HG02571 (cell line): ENCODE measurements at regions not wholly inside any gene's neighbourhood (a gene's known extent, or its start where the extent isn't known, plus 50 kb on each side); places are given as distances from the start of the nearest gene placed in this dataset.
A peak's percentile ranks its signal among the peaks of the same experiment; 100 is the strongest.
"Not testable (repeated sequence)": the region's sequence is repeated elsewhere in the genome, so short reads cannot be mapped to it uniquely, and the experiment has no call there.

Experiments used
- ATAC-seq: cut with Tn5 transposase; IDR thresholded peaks from one replicate; pipeline ENCODE4 v1.9.1; 2021; ENCODE audit warnings: mild to moderate bottlenecking, moderate library complexity; ENCODE audit not compliant: unreplicated experiment

DNA sequence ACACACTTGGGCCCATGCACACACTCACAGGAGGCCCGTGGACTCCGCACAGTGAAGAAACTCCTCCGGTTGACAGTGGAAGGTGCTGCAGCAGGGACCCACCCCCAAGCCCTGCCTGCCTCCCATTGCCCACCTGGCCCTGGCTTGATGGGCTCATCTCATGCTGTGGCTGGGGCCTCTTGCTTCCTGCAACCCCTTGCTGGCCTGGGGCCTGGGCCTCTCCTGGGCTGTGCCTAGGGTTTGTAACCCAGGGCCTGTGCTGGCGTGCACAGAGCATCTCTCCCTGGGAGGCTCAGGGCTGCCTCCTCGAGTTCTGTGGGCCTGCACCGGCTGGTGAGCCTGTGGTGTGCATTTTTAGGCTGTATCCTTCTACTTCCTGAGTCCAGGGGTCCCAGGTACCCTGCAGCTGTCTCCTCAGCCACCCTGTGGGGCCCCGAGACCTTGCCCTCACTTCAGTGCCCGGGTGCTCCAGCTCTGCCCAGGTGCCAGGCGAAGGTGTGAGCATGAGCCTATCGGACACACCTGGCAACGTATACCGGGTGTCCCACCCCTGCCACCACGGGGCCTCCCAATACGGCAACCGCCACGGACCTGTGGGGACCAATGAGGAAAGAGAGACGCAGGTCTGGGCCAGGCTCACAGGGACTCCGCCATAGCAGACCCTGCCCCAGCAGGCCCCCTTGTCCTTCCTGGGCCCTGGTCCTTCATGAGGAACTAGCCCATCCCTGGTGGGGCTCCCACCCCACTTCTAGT lies 158.3 kb upstream of the POTEB2 start:
- not testable (repeated sequence) for ATAC-seq

DNA sequence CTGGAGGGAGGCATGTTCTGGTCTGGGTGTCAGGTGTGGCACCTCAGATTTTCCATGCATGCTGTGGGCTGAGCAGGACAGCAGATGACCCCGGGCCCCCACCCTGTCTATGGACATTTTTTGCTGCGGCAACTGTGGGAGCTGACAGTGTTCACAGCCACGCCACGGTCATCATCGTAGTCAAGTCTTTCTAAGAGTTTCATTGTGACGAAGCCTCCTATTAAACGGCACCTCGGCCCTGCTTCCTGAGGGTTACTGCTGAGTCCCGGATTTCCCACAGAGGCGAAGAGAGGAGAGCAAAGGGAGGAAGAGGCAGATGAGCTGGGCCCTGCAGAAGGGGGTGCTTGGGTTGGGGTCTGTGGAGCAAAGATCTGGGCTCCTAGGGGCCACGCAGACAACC lies 152.1 kb upstream of the POTEB2 start:
- not testable (repeated sequence) for ATAC-seq

DNA sequence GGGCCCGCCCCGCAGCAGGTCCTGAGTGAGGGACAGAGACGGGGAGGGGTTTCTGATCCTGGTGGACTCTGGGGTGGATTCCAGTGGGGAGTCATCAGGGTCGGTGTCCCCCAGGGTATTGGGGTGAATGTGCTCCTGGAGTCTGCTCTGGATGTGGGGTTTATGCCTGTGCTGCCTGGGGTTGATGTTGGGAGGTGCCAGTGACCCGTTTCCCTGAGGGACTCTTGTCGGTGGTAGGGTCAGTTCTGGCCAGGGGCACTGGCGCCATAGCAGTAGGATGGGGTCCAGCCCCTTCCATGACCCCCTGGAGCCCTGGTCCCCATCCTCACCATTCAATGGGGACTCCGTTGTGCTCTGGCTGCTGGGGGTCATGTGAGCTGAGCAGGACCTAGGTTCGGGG lies 151.2 kb upstream of the POTEB2 start:
- ATAC-seq = not testable (repeated sequence)

DNA sequence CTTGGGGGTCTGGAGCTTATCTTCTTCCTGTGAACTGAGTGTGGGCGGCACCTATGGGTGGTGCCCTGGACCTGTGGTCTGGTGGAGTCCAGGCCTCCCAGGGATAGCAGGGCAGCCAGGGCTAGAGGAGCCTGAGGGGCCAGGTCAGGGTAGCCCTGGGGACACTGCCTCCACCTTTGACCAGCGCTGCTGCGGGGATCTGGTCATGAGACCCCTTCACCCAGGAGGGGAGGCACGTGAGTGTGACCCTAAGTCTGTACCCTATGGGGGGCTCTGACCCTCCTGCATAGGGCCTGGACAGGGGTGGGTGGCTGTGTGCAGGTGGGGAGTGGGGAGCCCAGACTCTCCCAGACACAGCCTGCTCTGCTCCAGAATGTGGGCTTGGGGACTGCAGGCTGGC lies 150.5 kb upstream of the POTEB2 start:
- not testable (repeated sequence) for ATAC-seq

DNA sequence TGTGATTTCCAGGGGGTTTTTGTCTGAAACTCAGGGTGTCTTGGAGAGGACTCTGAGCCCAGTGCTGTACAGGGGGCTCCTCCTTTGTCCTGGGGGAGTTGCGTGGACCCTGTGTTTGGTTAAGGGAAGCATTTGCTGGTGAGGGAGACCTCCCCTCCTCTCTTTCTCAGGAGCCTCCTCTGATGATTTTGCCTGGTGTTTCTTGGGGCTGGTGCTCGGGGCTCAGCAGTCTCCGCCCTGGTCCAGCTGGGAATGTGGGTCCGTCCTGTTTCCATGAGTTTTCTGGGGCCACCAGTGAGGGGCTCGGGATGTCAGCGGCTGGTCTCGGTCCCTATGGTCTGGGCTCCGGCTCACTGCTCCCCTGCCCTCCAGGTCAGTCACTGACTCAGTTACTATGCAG lies 149.1 kb upstream of the POTEB2 start:
- not testable (repeated sequence) for ATAC-seq

DNA sequence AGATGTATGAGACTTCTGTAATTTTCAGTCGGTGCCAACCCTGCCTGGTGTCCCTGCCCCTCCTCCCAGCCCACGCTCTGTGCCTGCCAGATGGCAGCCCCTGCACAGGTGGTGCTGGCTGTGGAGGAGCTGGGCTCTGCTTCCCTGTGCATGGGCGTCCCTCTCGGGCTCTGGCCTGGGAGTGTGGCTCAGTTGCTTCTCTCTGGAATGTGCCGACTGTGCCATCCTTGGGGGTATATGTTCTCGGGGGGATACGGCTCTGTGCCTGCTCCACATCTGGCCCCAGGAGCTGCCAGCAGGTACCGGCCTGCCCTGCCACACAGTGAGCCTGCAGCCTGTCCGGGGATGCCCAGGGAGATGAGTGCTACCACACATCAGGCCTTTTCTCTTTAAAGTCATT lies 147.2 kb upstream of the POTEB2 start:
- not testable (repeated sequence) for ATAC-seq

DNA sequence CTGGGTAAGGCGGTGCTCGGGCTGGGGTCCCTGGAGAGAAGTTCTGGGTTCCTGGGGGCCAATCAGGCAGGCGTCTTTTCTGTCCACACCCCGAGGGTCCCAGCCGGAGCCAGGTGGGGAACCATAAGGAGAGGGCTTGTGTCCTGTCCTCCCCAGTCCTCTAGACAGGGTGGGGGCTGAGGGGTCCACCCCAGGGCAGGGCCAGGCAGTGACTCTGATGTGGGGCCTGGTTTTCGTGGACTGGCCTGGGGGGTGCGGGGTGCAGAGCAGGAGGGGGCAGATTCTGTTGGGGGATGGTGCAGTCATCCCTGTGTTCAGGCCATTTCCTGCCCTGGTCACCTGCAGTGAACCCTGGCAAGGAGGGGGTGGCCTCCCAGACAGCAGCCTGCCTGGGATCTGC lies 143.5 kb upstream of the POTEB2 start:
- not testable (repeated sequence) for ATAC-seq

DNA sequence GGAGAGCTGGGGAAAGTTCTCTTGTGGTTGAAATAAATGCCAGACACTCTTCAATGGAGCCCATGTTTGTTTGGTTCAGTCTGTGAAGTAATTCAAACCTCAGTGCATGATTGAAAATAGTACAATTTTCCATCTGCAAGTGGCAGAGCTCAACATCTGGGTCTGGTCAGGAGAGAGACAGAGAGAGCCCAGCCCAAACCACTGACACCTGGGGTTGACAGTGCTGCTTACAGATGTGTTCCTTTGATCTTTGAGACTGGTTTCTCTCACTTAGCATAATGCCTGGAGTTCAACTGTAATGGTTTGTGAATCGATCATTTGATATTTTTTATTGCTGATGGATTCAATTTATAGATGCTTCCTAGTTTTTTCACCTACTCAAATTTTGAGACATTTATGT lies 137.3 kb upstream of the POTEB2 start:
- not testable (repeated sequence) for ATAC-seq

DNA sequence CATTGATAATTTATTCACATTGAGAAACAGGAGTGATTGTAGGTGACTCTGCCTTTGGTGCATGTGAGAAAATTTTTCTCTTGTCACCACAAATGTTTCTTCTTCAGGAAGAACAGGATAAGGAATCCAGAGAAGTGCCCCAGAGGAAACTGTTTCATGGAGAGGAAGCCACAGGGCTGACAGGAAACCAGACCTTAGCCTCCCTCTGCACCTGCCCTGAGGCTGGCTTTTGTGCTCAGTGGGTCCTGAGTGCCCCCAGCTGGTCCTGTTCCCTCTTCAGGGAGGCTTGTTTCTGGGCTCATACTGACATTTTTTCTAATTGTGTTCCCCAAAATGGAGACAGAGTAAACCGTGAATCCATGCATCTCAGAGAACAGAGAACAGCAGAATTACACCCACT lies 135.8 kb upstream of the POTEB2 start:
- not testable (repeated sequence) for ATAC-seq

DNA sequence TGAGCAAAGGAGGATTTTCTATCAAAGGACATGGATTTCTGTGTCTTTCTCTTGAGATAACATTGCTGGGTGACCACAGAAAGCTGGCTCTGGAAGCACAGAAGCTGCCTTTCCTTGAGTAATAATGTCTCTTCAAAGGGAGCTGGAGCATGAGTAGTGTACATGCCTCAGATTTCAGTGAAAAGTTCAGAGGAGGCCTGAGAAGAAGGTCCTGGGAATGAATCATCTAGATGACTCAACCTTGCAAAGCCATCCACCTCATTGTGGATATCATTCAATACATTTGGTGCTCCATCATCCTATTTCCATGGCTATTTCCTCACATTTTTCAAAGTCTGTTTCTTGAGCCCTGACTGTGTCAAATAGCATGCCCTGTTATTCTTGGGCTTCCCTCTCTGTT lies 125.6 kb upstream of the POTEB2 start:
- not testable (repeated sequence) for ATAC-seq

DNA sequence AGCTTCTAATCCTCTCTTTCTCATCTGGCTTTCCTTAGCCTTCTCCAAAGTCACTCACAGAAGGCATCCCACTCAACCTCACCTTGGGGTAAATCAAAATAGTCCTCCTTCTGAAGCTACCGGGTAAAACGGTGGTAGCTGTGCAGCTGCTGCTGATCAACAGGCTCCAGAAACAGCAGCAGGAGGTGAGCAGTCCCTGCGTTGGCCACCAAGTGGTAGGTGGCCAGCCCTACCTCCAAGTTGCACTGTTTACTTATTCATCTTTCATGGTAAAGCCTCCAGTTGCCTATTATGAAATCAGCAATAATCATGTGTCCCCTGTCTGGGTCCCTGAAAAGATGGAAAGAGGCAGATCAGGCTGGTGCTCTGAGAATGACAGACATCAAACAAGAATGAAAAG lies 125.1 kb upstream of the POTEB2 start:
- ATAC-seq = not testable (repeated sequence)

DNA sequence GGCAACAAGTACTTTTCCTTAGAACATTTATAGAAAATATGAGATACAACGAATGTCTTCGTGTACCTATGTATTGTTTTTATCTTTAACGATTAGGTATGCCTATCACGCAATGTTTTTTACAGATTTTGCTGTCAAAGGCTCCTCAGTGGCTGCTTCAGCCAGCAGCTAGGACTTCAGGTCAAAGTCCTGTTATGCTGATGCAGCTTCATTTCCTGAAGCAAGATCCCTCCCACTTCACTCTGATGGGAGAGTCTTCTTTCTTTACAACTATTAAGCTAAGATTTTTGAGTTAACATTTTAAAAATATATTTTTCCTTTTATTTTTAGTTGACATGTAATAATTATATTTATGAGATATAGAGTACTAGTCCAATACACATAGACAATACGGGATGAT lies 120.7 kb upstream of the POTEB2 start:
- ATAC-seq = not testable (repeated sequence)

DNA sequence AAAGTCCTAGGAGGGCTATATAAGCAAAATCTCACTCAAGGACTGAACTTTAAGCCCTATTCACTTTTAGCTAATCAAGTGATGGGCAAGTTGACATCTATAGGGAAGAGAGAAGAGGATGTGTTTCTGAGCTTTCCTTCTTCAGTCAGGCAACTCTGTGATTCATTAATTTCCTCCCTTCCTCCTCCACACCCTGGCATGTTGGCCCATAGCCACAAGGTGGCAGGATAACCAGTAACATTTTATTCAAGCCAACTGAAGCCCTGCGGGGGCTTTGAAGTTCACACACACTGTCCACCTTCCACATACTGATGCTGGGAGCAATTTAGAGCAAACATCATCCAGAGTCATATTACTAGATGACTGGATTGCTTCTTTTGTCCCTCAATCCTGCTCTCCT lies 111.9 kb upstream of the POTEB2 start:
- peak; percentile 68 for ATAC-seq

DNA sequence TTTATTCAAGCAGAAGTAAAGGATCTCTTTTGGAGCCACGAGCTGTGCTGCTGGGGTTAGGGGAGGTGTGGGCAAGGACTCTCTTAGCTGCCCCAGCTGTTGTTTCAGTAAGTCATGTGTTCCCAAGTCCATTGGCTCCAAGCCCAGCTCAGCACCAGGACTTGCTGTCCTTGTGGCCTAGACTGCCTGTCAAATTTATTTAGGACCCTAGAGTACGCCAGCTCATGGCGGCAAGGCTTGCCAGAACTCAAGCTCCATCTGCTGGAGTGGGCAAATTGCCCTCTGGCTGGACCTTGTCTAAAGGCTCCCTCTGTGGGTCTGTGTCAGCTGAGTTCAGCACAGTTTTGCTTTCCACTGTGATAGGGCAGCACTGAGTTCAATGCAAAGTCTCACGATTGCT lies 106.6 kb upstream of the POTEB2 start:
- ATAC-seq = not testable (repeated sequence)

DNA sequence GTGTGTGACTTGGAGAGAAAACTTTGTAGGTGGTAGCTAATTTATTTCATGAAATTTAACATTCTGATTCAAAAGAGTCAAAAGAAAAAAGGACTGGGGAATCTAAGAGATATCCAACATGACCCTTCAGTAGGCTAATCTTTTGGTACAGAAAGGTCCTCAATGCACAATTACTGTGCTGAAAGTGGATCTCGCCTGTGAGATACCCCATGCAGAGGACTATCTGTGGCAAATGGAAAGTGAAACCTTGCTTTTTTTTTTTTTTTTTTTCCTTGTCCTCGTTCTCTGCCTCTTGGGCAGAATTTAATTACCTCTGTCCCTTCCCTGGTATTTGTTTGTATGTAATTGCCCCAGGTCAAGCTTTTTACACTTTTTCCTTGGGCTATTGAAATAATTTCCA lies 93.2 kb upstream of the POTEB2 start:
- ATAC-seq = not testable (repeated sequence)

DNA sequence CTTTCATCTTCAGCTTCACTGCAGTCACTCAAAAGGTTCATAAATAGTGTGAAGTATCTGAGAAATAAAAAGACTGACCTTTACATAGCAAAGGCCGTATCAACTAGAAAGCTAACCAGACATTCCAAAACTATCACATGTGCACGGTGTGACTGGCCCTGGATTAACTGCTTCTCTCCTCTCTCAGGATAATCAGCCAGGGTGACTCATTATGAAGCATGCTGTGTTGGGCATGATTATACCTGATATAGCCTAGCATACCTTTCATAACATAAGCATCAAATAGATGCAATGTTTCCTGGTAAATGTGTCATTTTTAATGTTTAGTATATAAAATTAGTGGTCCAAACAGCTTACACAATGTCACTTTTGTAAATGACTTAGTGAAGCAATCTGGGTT lies 63.2 kb upstream of the POTEB2 start:
- ATAC-seq = not testable (repeated sequence)
